Osteoblast (primary cell): ENCODE measurements at regions not wholly inside any gene's neighbourhood (a gene's known extent, or its start where the extent isn't known, plus 50 kb on each side); places are given as distances from the start of the nearest gene placed in this dataset.

Experiments
- DNase-seq: peaks from one replicate; pipeline ENCODE4 v3.0.0; 2011; ENCODE audit warnings: low spot score, mixed read lengths; ENCODE audit not compliant: insufficient read length; ENCODE audit errors: missing footprints
- H2AFZ ChIP-seq: 2 replicates; pipeline ENCODE4 v1.6.0; 2011; ENCODE audit warnings: mild to moderate bottlenecking, low read length
- H3K27ac ChIP-seq: 2 replicates; pipeline ENCODE4 v1.5.1; 2011; ENCODE audit warnings: mild to moderate bottlenecking, low read depth, low read length, moderate library complexity
- H3K27me3 ChIP-seq: 2 replicates; pipeline ENCODE4 v1.6.0; 2012; ENCODE audit warnings: mild to moderate bottlenecking, control low read depth, inconsistent platforms, low read length, moderate library complexity; ENCODE audit not compliant: insufficient read depth
- H3K36me3 ChIP-seq: 2 replicates; pipeline ENCODE4 v1.5.1; 2011; ENCODE audit warnings: mild to moderate bottlenecking, low read length, control low read depth, moderate library complexity; ENCODE audit not compliant: insufficient read depth
- H3K4me1 ChIP-seq: 2 replicates; pipeline ENCODE4 v1.5.1; 2011; ENCODE audit warnings: mild to moderate bottlenecking, low read length, control low read depth, moderate library complexity; ENCODE audit not compliant: insufficient read depth
- H3K4me2 ChIP-seq: 2 replicates; pipeline ENCODE4 v1.6.0; 2011; ENCODE audit warnings: mild to moderate bottlenecking, low read length; ENCODE audit not compliant: insufficient read depth
- H3K4me3 ChIP-seq: fragments of 200-600 bp; sonication (generic); 3 replicates; pipeline ENCODE4 v1.5.1; 2012; ENCODE audit warnings: mild to moderate bottlenecking, low read length, inconsistent platforms; ENCODE audit not compliant: insufficient read depth
- H3K79me2 ChIP-seq: 2 replicates; pipeline ENCODE4 v1.6.0; 2012; ENCODE audit warnings: mild to moderate bottlenecking, low read length, control low read depth, inconsistent platforms; ENCODE audit not compliant: insufficient read depth
- H3K9me3 ChIP-seq: 2 replicates; pipeline ENCODE4 v1.5.1; 2011; ENCODE audit warnings: low read depth, low read length, control low read depth
- H4K20me1 ChIP-seq: 2 replicates; pipeline ENCODE4 v1.6.0; 2012; ENCODE audit warnings: mild to moderate bottlenecking, low read length, control low read depth; ENCODE audit not compliant: insufficient read depth
- TF ChIP-seq, protein P1 (sequence below): IDR thresholded peaks from 2 replicates; pipeline ENCODE4 v1.5.1; 2011; ENCODE audit warnings: mild to moderate bottlenecking, low read depth, low read length, moderate library complexity; ENCODE audit errors: extremely low read depth

DNA sequence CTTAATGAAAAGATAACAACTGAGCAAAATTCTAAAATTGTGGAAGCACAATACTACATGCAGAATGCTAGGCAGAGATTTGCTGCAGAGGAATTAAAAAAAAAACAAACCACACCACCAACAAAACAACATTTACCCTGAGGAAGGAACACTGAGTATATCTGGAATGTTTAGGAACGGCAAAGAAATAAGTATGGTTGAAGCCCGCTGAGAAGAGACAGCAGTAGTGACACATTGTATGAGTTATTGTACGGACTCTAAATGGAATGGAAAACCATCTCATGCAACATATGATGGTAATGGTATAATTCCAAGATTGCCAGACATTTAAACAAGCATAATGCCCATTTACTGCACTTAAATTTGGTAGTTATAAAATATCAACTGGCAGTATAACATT lies 568.2 kb upstream of the CCDC54 start:
- H3K79me2 ChIP-seq: peaks cover 18% of the 10 kb centered on the region
- H3K9me3 ChIP-seq: no peaks in the 10 kb centered on the region
- TF ChIP-seq, protein P1, sequence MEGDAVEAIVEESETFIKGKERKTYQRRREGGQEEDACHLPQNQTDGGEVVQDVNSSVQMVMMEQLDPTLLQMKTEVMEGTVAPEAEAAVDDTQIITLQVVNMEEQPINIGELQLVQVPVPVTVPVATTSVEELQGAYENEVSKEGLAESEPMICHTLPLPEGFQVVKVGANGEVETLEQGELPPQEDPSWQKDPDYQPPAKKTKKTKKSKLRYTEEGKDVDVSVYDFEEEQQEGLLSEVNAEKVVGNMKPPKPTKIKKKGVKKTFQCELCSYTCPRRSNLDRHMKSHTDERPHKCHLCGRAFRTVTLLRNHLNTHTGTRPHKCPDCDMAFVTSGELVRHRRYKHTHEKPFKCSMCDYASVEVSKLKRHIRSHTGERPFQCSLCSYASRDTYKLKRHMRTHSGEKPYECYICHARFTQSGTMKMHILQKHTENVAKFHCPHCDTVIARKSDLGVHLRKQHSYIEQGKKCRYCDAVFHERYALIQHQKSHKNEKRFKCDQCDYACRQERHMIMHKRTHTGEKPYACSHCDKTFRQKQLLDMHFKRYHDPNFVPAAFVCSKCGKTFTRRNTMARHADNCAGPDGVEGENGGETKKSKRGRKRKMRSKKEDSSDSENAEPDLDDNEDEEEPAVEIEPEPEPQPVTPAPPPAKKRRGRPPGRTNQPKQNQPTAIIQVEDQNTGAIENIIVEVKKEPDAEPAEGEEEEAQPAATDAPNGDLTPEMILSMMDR: no peak
- no peak overlapping the region for H3K4me3 ChIP-seq
- no peak for DNase-seq
- H3K4me2 ChIP-seq: no peak overlapping the region
- H3K4me1 ChIP-seq: peaks cover 29% of the 10 kb centered on the region
- H3K27me3 ChIP-seq: no peaks in the 10 kb centered on the region
- no peak overlapping the region for H2AFZ ChIP-seq
- no peak overlapping the region for H3K27ac ChIP-seq
- H4K20me1 ChIP-seq: no peaks in the 10 kb centered on the region
- peaks cover 31% of the 10 kb centered on the region for H3K36me3 ChIP-seq

DNA sequence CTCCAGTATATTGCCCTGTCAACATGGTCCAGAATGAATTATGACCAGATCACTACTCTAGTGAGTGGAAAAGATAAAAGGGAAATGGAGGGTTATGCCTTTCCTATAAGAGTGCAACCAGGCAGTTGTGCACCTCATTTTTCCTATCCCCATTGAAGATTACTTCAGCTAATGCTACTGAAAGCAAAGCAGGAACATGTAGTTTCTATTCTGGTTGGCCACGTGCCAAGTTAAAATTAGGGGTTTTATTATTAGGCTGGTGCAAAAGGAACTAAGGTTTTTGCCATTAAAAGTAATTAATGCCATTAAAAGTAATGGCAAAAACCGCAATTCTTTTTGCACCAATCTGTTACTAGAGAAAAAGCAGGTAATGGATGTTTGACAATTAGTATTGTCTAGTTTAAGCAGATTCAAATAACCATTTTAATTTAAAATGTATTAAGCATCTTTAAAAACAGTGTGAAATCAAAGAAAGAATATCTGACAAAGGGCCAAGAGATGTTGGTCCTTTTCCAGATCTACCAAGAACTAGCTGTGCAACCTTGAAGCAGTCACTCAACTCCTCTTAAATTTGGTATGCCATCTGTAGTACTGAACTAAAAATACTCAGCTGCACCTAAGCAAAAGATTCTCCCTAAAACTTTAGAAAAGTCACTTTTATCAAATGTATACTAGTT lies 567.5 kb upstream of the CCDC54 start:
- TF ChIP-seq, protein P1: no peak
- H3K27ac ChIP-seq: peak overlapping the region; percentile 50
- peaks cover 31% of the 10 kb centered on the region for H3K36me3 ChIP-seq
- H3K79me2 ChIP-seq: peaks cover 18% of the 10 kb centered on the region
- no peaks in the 10 kb centered on the region for H3K27me3 ChIP-seq
- H3K4me1 ChIP-seq: peaks cover 36% of the 10 kb centered on the region
- H3K4me2 ChIP-seq: no peak overlapping the region
- no peaks in the 10 kb centered on the region for H3K9me3 ChIP-seq
- H2AFZ ChIP-seq: no peak overlapping the region
- DNase-seq: no peak
- no peak overlapping the region for H3K4me3 ChIP-seq
- H4K20me1 ChIP-seq: no peaks in the 10 kb centered on the region

DNA sequence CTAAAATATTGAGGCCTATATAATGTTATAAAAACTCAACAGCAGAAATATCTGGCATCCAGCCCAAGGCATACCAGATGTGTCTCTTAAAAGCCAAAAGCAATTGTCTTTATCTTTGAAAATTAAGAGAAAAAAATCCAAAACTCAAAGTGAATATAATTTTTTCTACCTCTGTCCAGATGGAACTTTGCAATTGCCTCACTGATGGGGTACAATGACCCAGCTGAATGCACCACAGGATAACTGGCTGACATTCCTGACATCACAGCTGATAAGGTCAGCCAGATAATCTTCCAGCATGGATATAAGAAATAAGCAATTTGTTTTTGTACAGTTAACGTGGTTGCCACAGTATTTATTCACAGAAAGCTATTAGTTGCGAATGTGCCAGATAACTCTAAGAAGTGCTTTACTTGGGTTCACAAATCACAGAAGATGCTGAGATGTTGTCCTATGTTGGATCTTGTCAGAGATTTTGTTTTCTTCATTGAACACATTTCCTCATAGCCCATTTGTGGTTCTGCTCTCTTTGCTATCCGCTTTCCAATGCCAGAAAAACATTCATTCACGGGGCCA lies 566.9 kb upstream of the CCDC54 start:
- H3K27ac ChIP-seq: peak overlapping the region; percentile 50
- H3K4me2 ChIP-seq: peak overlapping the region; percentile 14
- no peaks in the 10 kb centered on the region for H3K9me3 ChIP-seq
- H3K4me3 ChIP-seq: no peak overlapping the region
- TF ChIP-seq, protein P1: no peak
- H3K79me2 ChIP-seq: peaks cover 18% of the 10 kb centered on the region
- peak; percentile 66 for DNase-seq
- peaks cover 31% of the 10 kb centered on the region for H3K36me3 ChIP-seq
- H3K27me3 ChIP-seq: no peaks in the 10 kb centered on the region
- no peak overlapping the region for H2AFZ ChIP-seq
- H3K4me1 ChIP-seq: peaks cover 36% of the 10 kb centered on the region
- H4K20me1 ChIP-seq: no peaks in the 10 kb centered on the region

DNA sequence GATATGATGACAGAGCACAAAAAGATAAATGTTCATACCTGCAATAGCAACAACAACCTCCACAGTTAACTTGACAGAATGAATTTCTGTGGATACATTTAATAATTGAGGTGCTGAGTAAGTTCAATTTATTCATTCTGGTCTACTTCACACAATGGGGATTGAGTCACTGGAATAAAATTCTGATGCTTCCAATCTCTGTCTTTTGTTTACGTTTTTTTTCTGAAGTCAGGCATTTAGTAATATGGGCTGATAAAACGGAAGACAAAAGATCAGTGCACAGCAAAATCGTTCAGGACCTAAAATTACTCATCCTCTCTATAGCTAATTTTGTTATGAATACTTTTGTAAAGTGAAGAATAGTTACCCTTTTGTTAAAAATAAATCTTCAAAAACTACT lies 565.9 kb upstream of the CCDC54 start:
- Histone ChIP-seq H3K4me1 (peaks cover 32% of the 10 kb centered on the region), H3K36me3 (peaks cover 31% of the 10 kb centered on the region), H3K9me3 (no peaks in the 10 kb centered on the region), H2AFZ (no peak overlapping the region), H3K27me3 (no peaks in the 10 kb centered on the region), H4K20me1 (no peaks in the 10 kb centered on the region), H3K79me2 (peaks cover 18% of the 10 kb centered on the region), H3K4me2 (no peak overlapping the region), H3K27ac (peak overlapping the region; percentile 50), H3K4me3 (no peak overlapping the region)
- TF ChIP-seq, protein P1: no peak
- peak; percentile 48 for DNase-seq
